GM21447 (cell line): ENCODE measurements at regions not wholly inside any gene's neighbourhood (a gene's known extent, or its start where the extent isn't known, plus 50 kb on each side); places are given as distances from the start of the nearest gene placed in this dataset.

Experiments
- ATAC-seq: cut with Tn5 transposase; IDR thresholded peaks from one replicate; pipeline ENCODE4 v1.9.1; 2021; ENCODE audit not compliant: unreplicated experiment

GRCh38 chr2:235347691-235348090 is 146.2 kb upstream of the AGAP1 start:
- ATAC-seq = no peak

GRCh38 chr2:235348329-235348728 is 145.5 kb upstream of the AGAP1 start:
- ATAC-seq = no peak

- no peak for ATAC-seq
Measured at GRCh38 chr2:235350234-235350633, 143.6 kb upstream of the AGAP1 start.

- ATAC-seq = no peak
Measured at GRCh38 chr2:235352541-235352940, 141.3 kb upstream of the AGAP1 start.

GRCh38 chr2:235357881-235358280 is 136.0 kb upstream of the AGAP1 start:
- ATAC-seq = no peak

DNA sequence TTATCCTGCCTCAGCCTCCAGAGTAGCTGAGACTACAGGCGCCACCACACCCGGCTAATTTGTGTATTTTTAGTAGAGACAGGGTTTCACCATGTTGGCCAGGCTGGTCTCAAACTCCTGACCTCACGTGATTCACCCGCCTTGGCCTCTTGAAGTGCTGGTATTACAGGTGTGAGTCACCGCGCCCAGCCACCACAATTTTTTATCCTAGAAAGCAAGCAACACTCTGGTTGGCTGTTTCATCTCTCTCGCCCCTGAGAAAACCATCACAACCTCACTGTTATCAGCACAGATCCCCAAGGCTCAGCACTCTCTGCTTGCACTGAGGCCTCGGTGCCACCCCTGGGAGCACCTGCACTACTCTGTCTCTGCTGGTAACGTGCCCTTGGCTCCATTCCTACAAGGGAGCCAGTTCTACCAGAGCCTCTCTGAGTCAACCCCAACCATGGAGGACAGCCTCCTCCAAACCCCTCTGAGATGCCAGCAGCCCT is 134.8 kb upstream of the AGAP1 start:
- no peak for ATAC-seq

- no peak for ATAC-seq
Measured at GRCh38 chr2:235360446-235360845, 133.4 kb upstream of the AGAP1 start.

GRCh38 chr2:235365743-235366142 is 128.1 kb upstream of the AGAP1 start:
- no peak for ATAC-seq

DNA sequence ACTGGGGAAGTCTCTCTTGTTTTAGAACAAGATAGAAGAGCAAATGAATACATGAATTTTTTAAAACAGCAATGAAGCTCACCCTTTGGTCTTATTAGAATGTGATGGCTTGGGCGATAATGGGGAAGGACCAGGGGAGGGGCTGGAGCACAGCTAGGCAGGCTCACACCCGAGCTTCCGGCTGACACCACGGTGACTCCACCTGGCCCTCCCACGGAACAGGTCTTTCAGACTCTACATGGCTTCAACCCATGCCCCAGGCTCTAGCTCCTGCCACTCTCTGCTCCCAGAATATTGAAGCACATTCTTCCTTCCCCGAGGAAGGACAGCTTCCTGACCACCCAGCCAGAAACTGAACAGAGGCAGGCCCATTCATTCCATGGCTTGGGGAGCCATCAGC is 127.5 kb upstream of the AGAP1 start:
- ATAC-seq = no peak

DNA sequence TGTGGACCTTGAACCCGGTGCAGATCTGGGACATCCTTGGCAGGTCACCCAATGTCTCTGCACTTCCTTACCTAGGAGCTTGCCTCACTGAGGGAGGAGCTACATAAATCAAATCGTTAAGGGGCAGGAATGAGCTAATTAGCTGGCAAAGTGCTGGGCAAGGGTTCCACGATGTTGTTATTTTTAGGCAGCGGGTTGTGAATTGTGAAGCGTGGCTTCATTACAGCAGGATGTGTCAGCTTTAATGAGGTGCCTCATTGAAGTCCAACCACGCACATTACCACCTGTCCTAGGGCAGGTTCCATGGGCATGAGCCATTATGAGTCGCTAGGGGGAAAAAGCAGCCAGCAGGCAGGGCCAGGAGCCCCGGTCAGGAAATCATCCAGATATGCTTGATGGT is 127.0 kb upstream of the AGAP1 start:
- no peak for ATAC-seq

DNA sequence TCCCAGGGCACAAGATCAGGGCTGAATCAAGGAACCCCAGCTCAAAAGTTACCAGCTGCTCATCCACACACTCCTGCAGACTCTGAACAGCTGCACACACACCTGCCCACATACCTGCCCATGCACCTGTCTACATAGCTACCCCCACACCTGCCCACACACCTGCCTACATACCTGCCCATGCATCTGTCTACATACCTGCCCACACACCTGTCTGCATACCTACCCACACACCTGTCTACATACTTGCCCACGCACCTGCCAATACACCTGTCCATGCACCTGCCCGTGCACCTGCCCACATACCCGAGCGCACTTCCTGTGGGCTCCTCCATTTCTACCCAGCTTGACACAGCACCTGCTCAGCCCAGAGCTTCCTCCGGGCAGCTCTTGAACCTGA is 122.8 kb upstream of the AGAP1 start:
- ATAC-seq = no peak

GRCh38 chr2:235373171-235373570 is 120.7 kb upstream of the AGAP1 start:
- no peak for ATAC-seq

- no peak for ATAC-seq
Measured at GRCh38 chr2:235377176-235377575, 116.7 kb upstream of the AGAP1 start.

DNA sequence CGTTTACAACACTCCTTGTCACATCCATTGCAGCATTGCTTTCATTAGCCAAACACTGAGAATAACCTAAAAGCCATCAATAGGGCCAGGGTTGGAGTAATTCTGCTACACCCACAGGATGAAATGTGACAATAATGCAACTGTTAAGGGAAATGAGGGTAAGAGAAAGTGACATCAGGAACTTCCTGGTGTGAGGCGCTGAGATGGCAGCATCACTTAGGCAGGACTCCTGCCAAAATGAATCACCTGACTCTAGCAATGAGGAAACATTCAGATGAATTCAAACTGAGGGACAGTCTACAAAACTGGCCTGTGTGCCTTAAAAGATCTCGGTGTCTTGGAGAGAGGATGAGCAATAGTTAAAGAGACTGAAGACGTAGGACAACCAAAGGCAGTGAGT is 115.6 kb upstream of the AGAP1 start:
- ATAC-seq = no peak

DNA sequence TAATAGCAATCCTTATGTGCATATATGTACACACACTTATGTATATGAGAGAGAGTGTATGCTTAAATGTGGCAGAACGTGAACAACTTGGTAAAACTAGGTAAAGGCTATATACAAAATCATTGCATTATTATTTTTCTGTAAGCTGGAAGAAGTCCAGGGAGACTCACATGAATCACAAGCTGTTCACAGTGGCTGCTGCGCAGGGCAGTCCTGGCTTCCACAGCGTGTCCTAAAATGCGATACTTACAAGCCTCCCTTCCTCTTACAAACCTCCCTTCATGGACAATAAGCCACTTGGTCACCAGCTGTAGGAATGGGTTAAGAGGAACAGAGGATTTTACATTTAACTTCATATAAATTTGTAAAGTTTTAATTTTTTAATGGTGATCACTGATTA is 114.9 kb upstream of the AGAP1 start:
- no peak for ATAC-seq

GRCh38 chr2:235381261-235381912 is 112.5 kb upstream of the AGAP1 start:
- ATAC-seq = no peak

- no peak for ATAC-seq
Measured at GRCh38 chr2:235382179-235382578, 111.7 kb upstream of the AGAP1 start.

DNA sequence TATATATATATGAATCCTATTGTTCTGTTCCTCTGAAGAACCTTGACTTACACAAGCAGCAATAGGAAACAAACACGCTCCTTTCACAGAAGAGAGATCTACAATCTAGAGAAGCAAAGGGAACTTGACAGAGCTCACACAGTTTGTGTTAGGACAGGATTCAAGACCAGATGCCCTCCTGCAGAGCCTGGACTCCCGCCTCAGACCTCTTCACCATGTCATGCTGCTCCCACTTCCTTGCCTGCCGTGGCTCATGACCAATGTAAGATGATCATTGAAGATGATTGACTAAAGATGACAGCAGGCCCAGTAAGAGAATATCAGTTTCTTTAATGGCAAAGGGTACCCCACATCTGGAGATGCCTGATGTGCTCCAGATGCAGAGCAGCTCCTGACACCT is 111.2 kb upstream of the AGAP1 start:
- ATAC-seq = no peak

- ATAC-seq = no peak
Measured at GRCh38 chr2:235383272-235383843, 110.5 kb upstream of the AGAP1 start.

- ATAC-seq = no peak
Measured at GRCh38 chr2:235384624-235385023, 109.2 kb upstream of the AGAP1 start.

- no peak for ATAC-seq
Measured at GRCh38 chr2:235389626-235390025, 104.2 kb upstream of the AGAP1 start.

GRCh38 chr2:235390108-235390815 is 103.6 kb upstream of the AGAP1 start:
- ATAC-seq = peak; percentile 94
